H9 (cell line): ENCODE measurements at regions not wholly inside any gene's neighbourhood (a gene's known extent, or its start where the extent isn't known, plus 50 kb on each side); places are given as distances from the start of the nearest gene placed in this dataset.
"Not testable (repeated sequence)": the region's sequence is repeated elsewhere in the genome, so short reads cannot be mapped to it uniquely, and the experiment has no call there.

ENCODE experiments used
- DNase-seq: peaks from one replicate; pipeline ENCODE4 v3.0.0-alpha.2; 2017
- H2AFZ ChIP-seq: one replicate; pipeline ENCODE4 v1.6.1; 2013; ENCODE audit warnings: mild to moderate bottlenecking, low read length, control low read depth, moderate library complexity
- H2AK5ac ChIP-seq: 2 replicates; pipeline ENCODE4 v1.6.1; 2013; ENCODE audit warnings: low read length, control low read depth, mixed read lengths; ENCODE audit not compliant: insufficient read length
- H2BK120ac ChIP-seq: one replicate; pipeline ENCODE4 v1.6.1; 2013; ENCODE audit warnings: low read depth, mild to moderate bottlenecking, low read length, control low read depth, inconsistent platforms; ENCODE audit not compliant: poor library complexity, severe bottlenecking
- H2BK12ac ChIP-seq: 2 replicates; pipeline ENCODE4 v1.6.1; 2013; ENCODE audit warnings: low read length, control low read depth, mixed read lengths, low read depth; ENCODE audit not compliant: insufficient read length
- H2BK15ac ChIP-seq: 2 replicates; pipeline ENCODE4 v1.6.1; 2013; ENCODE audit warnings: low read depth, low read length, control low read depth
- H2BK20ac ChIP-seq: one replicate; pipeline ENCODE4 v1.6.1; 2013; ENCODE audit warnings: low read depth, mild to moderate bottlenecking, low read length, control low read depth, inconsistent platforms; ENCODE audit not compliant: poor library complexity, severe bottlenecking
- H2BK5ac ChIP-seq: 2 replicates; pipeline ENCODE4 v1.6.1; 2013; ENCODE audit warnings: low read length, control low read depth, mixed read lengths; ENCODE audit not compliant: insufficient read length
- H3K14ac ChIP-seq: 2 replicates; pipeline ENCODE4 v1.6.1; 2013; ENCODE audit warnings: low read length, control low read depth; ENCODE audit not compliant: insufficient read depth
- H3K18ac ChIP-seq: 2 replicates; pipeline ENCODE4 v1.6.1; 2013; ENCODE audit warnings: low read depth, mild to moderate bottlenecking, mixed read lengths, low read length, control low read depth; ENCODE audit not compliant: insufficient read length
- H3K23ac ChIP-seq: 2 replicates; pipeline ENCODE4 v1.6.1; 2013; ENCODE audit warnings: low read length, control low read depth, mixed read lengths, low read depth; ENCODE audit not compliant: insufficient read length
- H3K23me2 ChIP-seq: 2 replicates; pipeline ENCODE4 v1.6.1; 2013; ENCODE audit warnings: low read depth, mild to moderate bottlenecking, mixed read lengths, low read length, control low read depth; ENCODE audit not compliant: insufficient read length, poor library complexity, severe bottlenecking
- H3K27ac ChIP-seq: 2 replicates; pipeline ENCODE4 v1.5.1; 2013; ENCODE audit warnings: low read length, control low read depth, mixed read lengths, low read depth; ENCODE audit not compliant: insufficient read length
- H3K27me3 ChIP-seq: 2 replicates; pipeline ENCODE4 v1.6.1; 2013; ENCODE audit warnings: low read length, control low read depth, inconsistent platforms; ENCODE audit not compliant: insufficient read depth
- H3K4ac ChIP-seq: 2 replicates; pipeline ENCODE4 v1.6.1; 2013; ENCODE audit warnings: low read depth, mild to moderate bottlenecking, control low read depth, inconsistent platforms, low read length, moderate library complexity
- H3K4me1 ChIP-seq: 2 replicates; pipeline ENCODE4 v1.6.1; 2013; ENCODE audit warnings: low read length, control low read depth, inconsistent platforms; ENCODE audit not compliant: insufficient read depth
- H3K4me2 ChIP-seq: 2 replicates; pipeline ENCODE4 v1.6.1; 2013; ENCODE audit warnings: low read length, control low read depth, mixed read lengths; ENCODE audit not compliant: insufficient read length, insufficient read depth
- H3K56ac ChIP-seq: 2 replicates; pipeline ENCODE4 v1.6.1; 2013; ENCODE audit warnings: low read depth, mild to moderate bottlenecking, mixed read lengths, low read length, control low read depth; ENCODE audit not compliant: insufficient read length
- H3K79me1 ChIP-seq: 2 replicates; pipeline ENCODE4 v1.6.1; 2013; ENCODE audit warnings: low read depth, mild to moderate bottlenecking, moderate library complexity, low read length, control low read depth, inconsistent platforms; ENCODE audit not compliant: insufficient read depth, poor library complexity, severe bottlenecking
- H3K79me2 ChIP-seq: 2 replicates; pipeline ENCODE4 v1.6.1; 2013; ENCODE audit warnings: low read length, control low read depth, inconsistent platforms; ENCODE audit not compliant: insufficient read depth
- H3K9ac ChIP-seq: 2 replicates; pipeline ENCODE4 v1.6.1; 2013; ENCODE audit warnings: low read length, control low read depth, mixed read lengths; ENCODE audit not compliant: insufficient read length; ENCODE audit errors: extremely low read depth
- H3K9me3 ChIP-seq: one replicate; pipeline ENCODE4 v1.6.1; 2013; ENCODE audit warnings: low read depth, low read length, inconsistent platforms; ENCODE audit not compliant: control insufficient read depth
- H3T11ph ChIP-seq: one replicate; pipeline ENCODE4 v1.6.1; 2013; ENCODE audit warnings: mild to moderate bottlenecking, low read length, control low read depth, inconsistent platforms
- H4K20me1 ChIP-seq: one replicate; pipeline ENCODE4 v1.6.1; 2013; ENCODE audit not compliant: control insufficient read depth, insufficient read length, insufficient read depth
- H4K5ac ChIP-seq: 2 replicates; pipeline ENCODE4 v1.6.1; 2013; ENCODE audit warnings: low read depth, mild to moderate bottlenecking, mixed read lengths, low read length, control low read depth; ENCODE audit not compliant: insufficient read length
- H4K8ac ChIP-seq: replicated peaks from 2 replicates; pipeline ENCODE4 v1.6.1; 2013; ENCODE audit warnings: low read length, control low read depth, mixed read lengths, low read depth; ENCODE audit not compliant: insufficient read length
- H4K91ac ChIP-seq: 2 replicates; pipeline ENCODE4 v1.6.1; 2013; ENCODE audit warnings: low read depth, mild to moderate bottlenecking, moderate library complexity, mixed read lengths, low read length, control low read depth; ENCODE audit not compliant: insufficient read length
- H3K27ac Mint-ChIP-seq, 3 experiments: 2 replicates in 2 of 3; 3 replicates in 1 of 3; pipeline ENCODE4 v1.8.0; 2020 to 2021; ENCODE audit warnings: mixed read lengths in 3 of 3, mild to moderate bottlenecking in 1 of 3, moderate library complexity in 1 of 3
- H3K27me3 Mint-ChIP-seq: 2 replicates; pipeline ENCODE4 v1.8.0; 2021; ENCODE audit warnings: low read depth, mild to moderate bottlenecking, moderate library complexity, mixed read lengths
- H3K36me3 Mint-ChIP-seq, 3 experiments: 2 replicates in 2 of 3; 3 replicates in 1 of 3; pipeline ENCODE4 v1.8.0; 2020 to 2021; ENCODE audit warnings: low read depth in 3 of 3, mixed read lengths in 3 of 3; ENCODE audit not compliant: insufficient read depth in 1 of 3
- H3K4me1 Mint-ChIP-seq, 2 experiments: 2 replicates each; pipeline ENCODE4 v1.8.0; 2020; ENCODE audit warnings: mixed read lengths in 2 of 2
- H3K4me3 Mint-ChIP-seq, 2 experiments: 2 replicates in 1 of 2; 3 replicates in 1 of 2; pipeline ENCODE4 v1.8.0; 2020 to 2021; ENCODE audit warnings: mild to moderate bottlenecking in 2 of 2, mixed read lengths in 2 of 2, moderate library complexity in 1 of 2
- H3K9me3 Mint-ChIP-seq, 2 experiments: 2 replicates in 1 of 2; 3 replicates in 1 of 2; pipeline ENCODE4 v1.8.0; 2020; ENCODE audit warnings: mild to moderate bottlenecking in 2 of 2, mixed read lengths in 2 of 2, moderate library complexity in 1 of 2
- WGBS: extraction: QIAGEN DNeasy Blood & Tissue Kit; methylation state at CpG from one replicate; pipeline ENCODE4 v1.1.7; 2013; ENCODE audit warnings: missing lambda C conversion rate, low lambda C conversion rate, mixed read lengths; ENCODE audit not compliant: insufficient read length; ENCODE audit errors: extremely low coverage; 5-methylcytosine and 5-hydroxymethylcytosine counted together

- not testable (repeated sequence) for H3K23me2 ChIP-seq, H2AFZ ChIP-seq, H4K8ac ChIP-seq, H4K20me1 ChIP-seq, H2BK20ac ChIP-seq, H3K18ac ChIP-seq, H2BK5ac ChIP-seq, H3K79me2 ChIP-seq, H3K4me1 ChIP-seq, H2BK120ac ChIP-seq, H3K27ac ChIP-seq, H4K91ac ChIP-seq, H3T11ph ChIP-seq, DNase-seq, H3K4me1 Mint-ChIP-seq, H3K27me3 ChIP-seq, H2AK5ac ChIP-seq, H2BK12ac ChIP-seq, H3K4me2 ChIP-seq, H3K14ac ChIP-seq, H3K9ac ChIP-seq, H4K5ac ChIP-seq, H3K56ac ChIP-seq, H3K27me3 Mint-ChIP-seq, H3K79me1 ChIP-seq, H3K4ac ChIP-seq, H3K4me3 Mint-ChIP-seq, H3K27ac Mint-ChIP-seq, H3K23ac ChIP-seq, H2BK15ac ChIP-seq, H3K9me3 ChIP-seq
- no CpG with 5 or more reads among the region's 3 CpGs for WGBS
- H3K36me3 Mint-ChIP-seq: peaks cover 6 to 11% (median 10%) of the 10 kb centered on the region in 3 experiments
- peaks cover 11 to 12% of the 10 kb centered on the region in 2 experiments for H3K9me3 Mint-ChIP-seq
Measured at GRCh38 chr17:15856191-15856590, 88.7 kb upstream of the ADORA2B start.

- not testable (repeated sequence) for H4K20me1 ChIP-seq
- no CpG with 5 or more reads among the region's 2 CpGs for WGBS
Measured at GRCh38 chr17:15856745-15857144, 88.2 kb upstream of the ADORA2B start.

More at GRCh38 chr17:15856745-15857144, 88.2 kb upstream of the ADORA2B start:
- H3K4me2 ChIP-seq, H3K9me3 ChIP-seq, H3K9ac ChIP-seq, H3K27me3 Mint-ChIP-seq, H2BK12ac ChIP-seq, H3K27me3 ChIP-seq, H3K14ac ChIP-seq, H3K23ac ChIP-seq, H3K79me2 ChIP-seq, H3K27ac Mint-ChIP-seq, DNase-seq, H2AFZ ChIP-seq, H3K4me1 Mint-ChIP-seq, H4K91ac ChIP-seq, H2BK120ac ChIP-seq, H3K4me3 Mint-ChIP-seq, H4K5ac ChIP-seq, H3K4me1 ChIP-seq, H4K8ac ChIP-seq, H2BK15ac ChIP-seq, H3T11ph ChIP-seq, H3K79me1 ChIP-seq, H3K18ac ChIP-seq, H3K4ac ChIP-seq, H2BK5ac ChIP-seq, H2AK5ac ChIP-seq, H2BK20ac ChIP-seq, H3K23me2 ChIP-seq, H3K27ac ChIP-seq, H3K56ac ChIP-seq: not testable (repeated sequence)
- peaks cover 6 to 15% (median 15%) of the 10 kb centered on the region in 3 experiments for H3K36me3 Mint-ChIP-seq
- H3K9me3 Mint-ChIP-seq: peaks cover 16% of the 10 kb centered on the region in 2 experiments
